GM10266 (cell line): ENCODE measurements at regions not wholly inside any gene's neighbourhood (a gene's known extent, or its start where the extent isn't known, plus 50 kb on each side); places are given as distances from the start of the nearest gene placed in this dataset.

Source experiments
- DNase-seq: peaks from one replicate; pipeline ENCODE4 v3.0.0; 2012; ENCODE audit errors: extremely low spot score
- TF ChIP-seq, protein P1 (sequence below): IDR thresholded peaks from 2 replicates; pipeline ENCODE4 v1.5.1; 2012; ENCODE audit warnings: mild to moderate bottlenecking, low read depth; ENCODE audit not compliant: control insufficient read depth, insufficient read depth; ENCODE audit errors: missing control alignments

DNA sequence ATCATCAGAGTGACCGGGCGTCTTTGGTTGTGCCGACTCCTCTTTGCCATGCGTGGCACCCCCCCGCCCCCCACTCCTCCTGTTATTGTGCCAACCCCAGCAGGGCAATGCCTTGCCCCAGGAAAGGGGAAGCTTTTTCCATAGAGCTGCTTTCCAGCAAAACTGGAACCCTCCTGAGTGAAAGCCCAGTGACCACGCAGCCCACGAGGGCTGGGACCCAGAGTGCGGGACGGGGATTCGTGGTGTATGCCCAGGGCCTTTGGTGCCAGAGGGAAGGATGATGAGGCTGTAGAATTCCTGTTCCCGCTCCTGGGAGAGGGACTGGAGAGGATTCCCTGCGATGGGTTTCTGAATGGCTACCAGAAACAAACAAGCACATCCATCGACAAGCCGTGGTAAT is 116.8 kb upstream of the BACH2 start:
- TF ChIP-seq, protein P1, sequence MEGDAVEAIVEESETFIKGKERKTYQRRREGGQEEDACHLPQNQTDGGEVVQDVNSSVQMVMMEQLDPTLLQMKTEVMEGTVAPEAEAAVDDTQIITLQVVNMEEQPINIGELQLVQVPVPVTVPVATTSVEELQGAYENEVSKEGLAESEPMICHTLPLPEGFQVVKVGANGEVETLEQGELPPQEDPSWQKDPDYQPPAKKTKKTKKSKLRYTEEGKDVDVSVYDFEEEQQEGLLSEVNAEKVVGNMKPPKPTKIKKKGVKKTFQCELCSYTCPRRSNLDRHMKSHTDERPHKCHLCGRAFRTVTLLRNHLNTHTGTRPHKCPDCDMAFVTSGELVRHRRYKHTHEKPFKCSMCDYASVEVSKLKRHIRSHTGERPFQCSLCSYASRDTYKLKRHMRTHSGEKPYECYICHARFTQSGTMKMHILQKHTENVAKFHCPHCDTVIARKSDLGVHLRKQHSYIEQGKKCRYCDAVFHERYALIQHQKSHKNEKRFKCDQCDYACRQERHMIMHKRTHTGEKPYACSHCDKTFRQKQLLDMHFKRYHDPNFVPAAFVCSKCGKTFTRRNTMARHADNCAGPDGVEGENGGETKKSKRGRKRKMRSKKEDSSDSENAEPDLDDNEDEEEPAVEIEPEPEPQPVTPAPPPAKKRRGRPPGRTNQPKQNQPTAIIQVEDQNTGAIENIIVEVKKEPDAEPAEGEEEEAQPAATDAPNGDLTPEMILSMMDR = no peak
- DNase-seq = no peak

GRCh38 chr6:90412538-90413369 is 116.1 kb upstream of the BACH2 start:
- TF ChIP-seq, protein P1 = no peak
- DNase-seq = no peak

DNA sequence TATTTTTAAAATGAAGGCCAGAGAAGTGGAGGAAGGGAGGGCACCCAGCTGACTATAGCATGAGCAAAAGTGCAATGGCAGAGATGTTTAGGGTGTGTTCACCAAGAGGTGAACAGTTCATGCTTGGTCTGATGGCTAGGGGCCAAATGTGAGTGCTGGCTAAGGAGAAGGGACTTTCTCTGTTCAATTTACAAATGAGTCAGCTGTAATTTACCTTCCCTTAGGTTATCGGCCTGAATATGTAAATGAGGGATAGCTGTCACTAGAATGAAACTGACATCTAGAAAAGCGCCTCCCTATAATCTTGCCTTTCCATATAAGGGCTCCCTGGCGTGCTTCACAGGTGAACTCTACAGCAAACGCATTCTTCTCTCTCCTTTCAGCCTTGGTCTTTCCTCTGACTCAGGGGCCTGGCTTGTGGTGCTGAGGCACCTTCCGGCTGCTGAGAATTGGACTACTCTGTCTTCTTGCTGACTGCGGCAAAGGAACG is 114.7 kb upstream of the BACH2 start:
- TF ChIP-seq, protein P1 = no peak
- peak; percentile 65 for DNase-seq

DNA sequence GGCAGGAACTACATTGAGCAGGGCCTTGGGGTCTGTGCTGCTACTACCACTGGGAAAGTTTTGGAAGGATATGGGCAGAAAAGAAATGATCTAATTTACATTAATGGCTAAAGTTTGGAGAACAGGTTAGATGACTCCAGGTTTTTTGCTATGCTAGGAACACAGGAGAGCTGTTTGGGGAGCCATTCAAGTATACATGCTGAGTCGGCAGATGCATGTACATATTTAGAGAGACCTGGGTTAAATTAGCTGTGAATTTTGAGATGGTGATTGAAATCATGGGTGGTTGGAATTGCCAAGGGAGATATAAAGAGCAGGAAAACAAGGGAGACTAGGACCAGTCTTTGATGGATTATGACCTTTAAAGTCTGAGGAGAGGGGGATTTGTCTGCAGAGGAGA is 113.1 kb upstream of the BACH2 start:
- DNase-seq = no peak
- TF ChIP-seq, protein P1 = no peak

DNA sequence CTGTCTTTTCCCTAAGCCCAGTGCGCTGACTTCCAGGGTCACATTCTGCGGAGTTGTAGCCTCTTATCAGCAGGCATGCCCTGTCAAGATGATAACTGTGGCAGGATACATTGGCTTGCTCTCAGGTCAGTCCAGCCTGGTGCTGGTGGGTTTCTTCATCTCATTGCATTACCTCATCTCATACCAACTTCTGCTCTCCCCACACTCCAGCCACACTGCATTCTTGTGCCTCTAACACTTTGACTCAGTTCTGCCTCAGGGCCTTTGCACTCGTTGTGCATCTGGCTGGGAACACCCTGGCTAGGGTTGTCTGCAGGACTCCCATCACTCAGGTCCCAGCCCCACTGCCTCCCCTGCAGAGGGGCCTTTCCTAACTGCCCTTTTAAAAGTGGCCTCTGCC is 110.3 kb upstream of the BACH2 start:
- no peak for DNase-seq
- TF ChIP-seq, protein P1 = no peak

DNA sequence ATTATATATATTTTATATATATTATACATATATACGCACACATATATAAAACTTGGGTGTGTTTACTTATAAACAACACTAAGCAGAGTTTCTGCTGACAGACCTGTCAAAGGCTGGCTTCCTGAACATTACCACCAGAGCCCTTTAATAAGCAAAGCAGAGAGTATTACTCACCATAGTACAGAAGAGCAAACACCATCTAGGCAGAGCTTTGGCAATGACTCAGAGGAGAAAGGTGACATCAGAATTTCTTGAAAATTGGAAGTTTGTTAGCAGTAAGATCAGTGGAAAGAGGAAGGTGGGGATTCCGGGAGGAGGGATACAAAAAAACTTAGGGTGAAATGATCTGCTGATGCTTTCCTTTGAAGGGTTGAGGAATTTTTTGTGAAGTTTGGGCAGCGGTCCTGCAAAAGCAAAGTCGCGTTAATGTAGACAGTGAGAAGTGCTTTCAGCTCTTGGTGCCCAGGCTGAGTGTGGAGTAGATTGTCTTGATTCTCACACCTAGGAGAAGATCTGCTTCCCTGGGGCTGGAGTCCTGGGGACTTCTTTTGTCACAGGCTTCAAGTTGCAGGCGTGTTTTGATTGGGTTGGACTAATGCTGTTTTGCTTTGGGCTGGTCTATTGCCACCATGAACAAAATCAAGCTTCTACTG is 109.6 kb upstream of the BACH2 start:
- TF ChIP-seq, protein P1 = no peak
- no peak for DNase-seq
